Stomach smooth muscle (tissue), 2 donors: ENCODE measurements at regions not wholly inside any gene's neighbourhood (a gene's known extent, or its start where the extent isn't known, plus 50 kb on each side); places are given as distances from the start of the nearest gene placed in this dataset.

ENCODE experiments used
- H3K27ac ChIP-seq: one replicate; pipeline ENCODE4 v1.7.0; 2013; ENCODE audit warnings: mild to moderate bottlenecking, low read length, inconsistent platforms
- H3K27me3 ChIP-seq, 2 donors: one replicate each; pipeline ENCODE4 v1.7.0; 2013; ENCODE audit warnings: low read length in 2 of 2; ENCODE audit not compliant: insufficient read depth in 2 of 2, control insufficient read depth in 1 of 2
- H3K36me3 ChIP-seq, 2 donors: one replicate each; pipeline ENCODE4 v1.7.0; 2013; ENCODE audit warnings: low read length in 2 of 2; ENCODE audit not compliant: control insufficient read depth in 2 of 2, insufficient read depth in 2 of 2
- H3K4me1 ChIP-seq: one replicate; pipeline ENCODE4 v1.7.0; 2013; ENCODE audit warnings: low read length; ENCODE audit not compliant: control insufficient read depth, insufficient read depth
- H3K4me3 ChIP-seq, 2 donors: one replicate each; pipeline ENCODE4 v1.7.0; 2013; ENCODE audit warnings: low read length in 2 of 2
- H3K9ac ChIP-seq, 2 donors: one replicate each; pipeline ENCODE4 v1.7.0; 2013; ENCODE audit warnings: low read length in 2 of 2, mild to moderate bottlenecking in 1 of 2
- H3K9me3 ChIP-seq, 2 donors: one replicate each; pipeline ENCODE4 v1.7.0; 2013; ENCODE audit warnings: low read length in 2 of 2; ENCODE audit not compliant: control insufficient read depth in 2 of 2
- donor health status: healthy.
- donor health status: Pancreatic carcinoma.

DNA sequence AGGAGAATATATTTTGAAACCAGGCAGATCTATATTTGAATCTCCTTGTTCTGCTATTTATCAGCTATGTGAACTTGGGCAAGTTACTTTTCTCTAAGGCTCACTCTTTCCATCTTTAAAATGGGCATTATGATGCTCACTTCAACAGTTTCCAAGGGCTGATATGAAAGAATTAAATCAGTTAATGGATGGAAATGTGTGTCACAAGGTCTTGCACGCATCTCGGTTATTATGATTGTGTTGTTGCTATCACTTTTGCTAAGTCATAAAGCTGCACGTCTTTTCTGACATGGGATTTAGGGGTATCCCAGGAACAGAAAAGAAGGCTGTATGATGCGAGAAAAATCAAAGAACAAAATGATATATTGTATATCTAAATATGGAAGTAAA lies 721.5 kb upstream of the TBX3 start:
- Histone ChIP-seq H3K36me3 (no peaks in the 10 kb centered on the region), H3K9ac (no peak overlapping the region), H3K4me3 (no peak overlapping the region)

DNA sequence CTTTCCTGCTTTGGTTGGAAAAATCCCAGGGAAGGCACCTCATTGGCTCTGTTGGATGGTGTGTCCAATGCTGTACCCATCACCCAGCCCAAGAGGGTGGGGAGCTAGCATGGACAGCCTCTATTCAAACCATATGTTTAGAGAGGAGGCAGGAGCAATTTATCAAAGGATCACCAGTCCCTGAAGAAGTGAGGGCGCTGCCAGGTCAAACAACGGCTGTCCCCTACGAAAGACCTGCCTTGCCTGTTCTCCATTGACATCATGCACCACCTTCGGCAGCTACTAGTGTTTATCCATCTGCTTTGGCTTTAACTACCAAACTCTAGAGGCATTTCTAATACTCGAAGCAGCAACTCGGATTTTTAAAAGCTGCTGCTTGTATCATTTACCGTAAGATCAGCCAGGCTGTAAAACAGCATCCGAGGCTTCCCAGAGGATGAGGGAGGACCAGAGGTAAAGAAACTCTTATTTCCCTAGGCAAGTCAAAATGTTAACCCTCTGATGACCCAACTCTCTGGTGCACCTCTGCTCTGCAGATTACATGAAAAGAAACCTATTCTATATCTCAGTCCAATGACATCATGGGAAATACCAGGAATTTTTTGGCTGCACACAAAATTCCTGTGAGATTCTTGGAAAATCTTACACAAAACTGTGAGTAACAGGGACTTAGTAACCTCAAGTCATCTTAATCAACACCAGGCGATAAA lies 720.9 kb upstream of the TBX3 start:
- no peak overlapping the region for H3K27ac ChIP-seq
- no peak overlapping the region for H3K9ac ChIP-seq
- H3K9me3 ChIP-seq: no peaks in the 10 kb centered on the region
- no peak overlapping the region for H3K4me3 ChIP-seq
- no peaks in the 10 kb centered on the region for H3K36me3 ChIP-seq
- no peaks in the 10 kb centered on the region for H3K27me3 ChIP-seq
- no peaks in the 10 kb centered on the region for H3K4me1 ChIP-seq

More for the DNA sequence above, 721.5 kb upstream of the TBX3 start:
- Histone ChIP-seq H3K27me3 (no peaks in the 10 kb centered on the region), H3K27ac (no peak overlapping the region), H3K4me1 (no peaks in the 10 kb centered on the region), H3K9me3 (no peaks in the 10 kb centered on the region)

DNA sequence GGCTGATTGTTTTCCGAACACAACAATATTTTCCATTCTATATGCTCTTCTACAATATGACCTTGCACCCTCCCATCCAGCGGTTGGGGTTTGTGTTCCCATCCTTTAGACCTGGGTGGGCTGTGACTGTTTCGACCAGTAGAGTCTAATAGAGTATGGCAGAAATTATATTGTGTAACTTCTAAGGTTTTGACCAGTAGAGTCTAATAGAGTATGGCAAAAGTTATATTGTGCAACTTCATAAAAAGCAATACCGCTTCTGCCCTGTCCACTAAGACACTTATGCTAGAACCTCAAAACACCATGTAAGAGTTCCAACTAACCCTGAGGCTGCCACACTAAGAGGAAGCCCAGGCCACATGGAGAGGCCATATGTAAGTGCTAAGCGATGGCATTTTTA lies 719.7 kb upstream of the TBX3 start:
- H3K4me3 ChIP-seq: no peak overlapping the region
- H3K4me1 ChIP-seq: no peaks in the 10 kb centered on the region
- H3K36me3 ChIP-seq: no peaks in the 10 kb centered on the region

GRCh38 chr12:115403253-115403652 lies 719.3 kb upstream of the TBX3 start:
- no peak overlapping the region for H3K27ac ChIP-seq
- no peak overlapping the region for H3K4me3 ChIP-seq
- H3K27me3 ChIP-seq: peaks cover 0 to 2% of the 10 kb centered on the region in 2 donors
- no peak overlapping the region for H3K9ac ChIP-seq
- H3K4me1 ChIP-seq: no peaks in the 10 kb centered on the region
- no peaks in the 10 kb centered on the region for H3K9me3 ChIP-seq
- H3K36me3 ChIP-seq: no peaks in the 10 kb centered on the region

More for the DNA sequence above, 719.7 kb upstream of the TBX3 start:
- no peak overlapping the region for H3K9ac ChIP-seq
- no peak overlapping the region for H3K27ac ChIP-seq
- H3K9me3 ChIP-seq: no peaks in the 10 kb centered on the region
- no peaks in the 10 kb centered on the region for H3K27me3 ChIP-seq

DNA sequence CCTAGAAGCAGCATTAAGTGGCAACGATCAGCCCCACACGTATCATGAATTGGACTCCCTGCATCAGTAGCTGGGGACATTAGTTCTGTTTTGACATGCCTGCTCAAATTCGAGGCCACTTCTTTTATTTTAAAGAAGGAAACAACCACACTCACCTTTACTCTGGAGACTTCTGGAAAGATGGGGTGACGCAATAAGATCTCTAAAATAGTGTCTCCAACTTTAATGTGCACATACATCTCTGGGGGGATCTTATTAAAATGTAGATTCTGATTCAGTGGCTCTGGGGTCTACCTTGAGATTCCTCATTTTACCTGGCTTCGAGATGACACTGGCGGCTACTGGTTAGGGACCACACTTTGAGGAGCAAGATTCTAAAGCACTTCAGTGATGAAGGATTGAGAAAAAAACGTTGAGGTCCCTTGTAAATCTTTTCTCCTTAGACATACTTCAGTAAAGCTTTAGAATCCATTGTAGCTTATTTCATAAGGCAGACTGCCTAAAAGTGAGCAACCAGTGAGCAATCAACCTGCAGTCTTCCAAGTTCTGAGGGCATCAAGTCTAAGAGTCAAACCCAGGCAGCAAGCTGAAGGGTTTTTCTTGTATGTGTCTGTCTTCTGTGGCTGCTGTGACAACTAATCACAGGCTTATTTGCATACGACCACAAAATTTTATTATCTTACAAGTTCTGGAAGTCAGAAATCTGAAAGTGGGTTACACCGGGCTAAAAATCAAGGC lies 718.6 kb upstream of the TBX3 start:
- Histone ChIP-seq H3K4me1 (no peaks in the 10 kb centered on the region), H3K9me3 (no peaks in the 10 kb centered on the region), H3K9ac (no peak overlapping the region), H3K27me3 (peaks cover 0 to 2% of the 10 kb centered on the region in 2 donors), H3K36me3 (no peaks in the 10 kb centered on the region), H3K27ac (no peak overlapping the region), H3K4me3 (no peak overlapping the region)

- no peak overlapping the region for H3K9ac ChIP-seq
- H3K4me3 ChIP-seq: no peak overlapping the region
- H3K27me3 ChIP-seq: peaks cover 0 to 2% of the 10 kb centered on the region in 2 donors
- H3K4me1 ChIP-seq: no peaks in the 10 kb centered on the region
- H3K36me3 ChIP-seq: no peaks in the 10 kb centered on the region
- H3K27ac ChIP-seq: no peak overlapping the region
- peaks cover 4% of the 10 kb centered on the region in 2 donors for H3K9me3 ChIP-seq
These were observed 717.8 kb upstream of the TBX3 start for GRCh38 chr12:115401761-115402160.

DNA sequence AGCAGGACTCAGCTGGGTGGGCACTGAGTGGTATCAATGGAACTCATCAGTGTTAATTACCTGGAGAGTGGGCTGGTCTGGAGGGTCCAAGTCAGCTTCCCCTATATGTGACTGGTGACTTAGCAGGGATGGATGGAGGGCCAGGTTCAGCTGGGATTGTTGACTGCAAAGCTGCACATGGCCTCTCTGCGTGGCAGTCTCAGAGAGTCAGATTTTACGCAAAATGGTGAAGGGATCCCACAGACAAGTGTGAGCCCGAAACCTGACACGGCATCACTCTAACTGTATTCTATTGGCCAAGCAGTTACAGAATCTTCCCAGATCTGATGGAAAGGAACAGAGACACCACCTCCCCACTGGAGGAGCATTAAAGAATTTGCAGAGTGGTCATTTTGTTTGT lies 716.0 kb upstream of the TBX3 start:
- H3K27ac ChIP-seq: no peak overlapping the region
- H3K36me3 ChIP-seq: no peaks in the 10 kb centered on the region
- peaks cover 0 to 2% of the 10 kb centered on the region in 2 donors for H3K27me3 ChIP-seq

DNA sequence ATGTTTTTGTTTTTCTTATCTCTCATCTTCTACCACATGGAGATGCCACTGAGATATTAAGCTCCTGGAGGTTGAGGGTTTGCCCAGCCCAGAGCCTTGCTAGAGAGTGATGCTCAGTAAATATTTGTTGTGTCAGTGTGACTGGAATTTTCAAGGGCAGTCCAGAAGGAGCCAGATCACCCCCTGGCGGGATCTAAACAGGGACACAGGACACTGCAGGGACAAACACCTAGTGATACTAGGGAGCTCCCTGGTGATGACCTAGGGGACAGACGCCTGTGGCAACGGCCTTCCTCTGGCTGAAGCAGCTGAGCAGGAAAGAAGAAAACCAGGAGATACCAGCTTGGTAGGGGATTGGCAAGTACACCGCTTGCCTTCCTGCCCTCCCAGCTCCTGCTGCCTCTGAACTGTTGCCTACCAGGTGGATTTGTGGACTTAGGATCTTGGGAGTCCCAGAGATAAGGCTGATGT lies 714.4 kb upstream of the TBX3 start:
- H3K27ac ChIP-seq: no peak overlapping the region
- peaks cover 0 to 2% of the 10 kb centered on the region in 2 donors for H3K27me3 ChIP-seq
- H3K36me3 ChIP-seq: no peaks in the 10 kb centered on the region

More for the DNA sequence above, 716.0 kb upstream of the TBX3 start:
- Histone ChIP-seq H3K9me3 (peaks cover 9 to 11% of the 10 kb centered on the region in 2 donors), H3K4me1 (no peaks in the 10 kb centered on the region), H3K9ac (no peak overlapping the region), H3K4me3 (no peak overlapping the region)

DNA sequence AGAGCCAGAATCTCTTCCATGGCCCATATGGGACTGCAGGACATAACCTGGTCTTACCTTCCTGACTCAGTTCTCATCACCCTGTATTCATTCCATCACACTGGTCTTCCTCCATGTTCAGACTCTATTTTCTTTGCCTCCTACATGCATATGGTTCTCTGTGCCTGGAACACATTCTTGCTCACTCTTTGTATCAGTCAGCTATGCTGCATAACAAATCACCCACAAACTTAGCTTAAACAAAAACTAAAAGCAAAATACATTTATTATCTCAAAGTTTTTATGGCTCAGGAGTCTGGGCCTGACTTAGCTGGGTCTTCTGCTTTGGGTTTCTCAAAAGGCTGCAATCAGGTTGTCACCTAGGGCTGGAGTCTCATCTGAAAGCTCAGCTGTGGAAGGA lies 712.6 kb upstream of the TBX3 start:
- H3K4me3 ChIP-seq: no peak overlapping the region
- H3K27ac ChIP-seq: no peak overlapping the region
- peaks cover 0 to 2% of the 10 kb centered on the region in 2 donors for H3K27me3 ChIP-seq
- no peaks in the 10 kb centered on the region for H3K36me3 ChIP-seq
- H3K4me1 ChIP-seq: no peaks in the 10 kb centered on the region
- no peak overlapping the region for H3K9ac ChIP-seq
- H3K9me3 ChIP-seq: peaks cover 9 to 11% of the 10 kb centered on the region in 2 donors

More for the DNA sequence above, 714.4 kb upstream of the TBX3 start:
- Histone ChIP-seq H3K4me1 (no peaks in the 10 kb centered on the region), H3K9ac (no peak overlapping the region), H3K4me3 (no peak overlapping the region), H3K9me3 (peaks cover 9 to 11% of the 10 kb centered on the region in 2 donors)

- Histone ChIP-seq H3K9me3 (peaks cover 9 to 11% of the 10 kb centered on the region in 2 donors), H3K4me1 (no peaks in the 10 kb centered on the region), H3K9ac (no peak overlapping the region), H3K4me3 (no peak overlapping the region), H3K36me3 (no peaks in the 10 kb centered on the region), H3K27ac (no peak overlapping the region), H3K27me3 (peaks cover 0 to 2% of the 10 kb centered on the region in 2 donors)
These were observed 710.7 kb upstream of the TBX3 start for GRCh38 chr12:115394496-115395220.
